ENCODE measurements at regions not wholly inside any gene's neighbourhood (a gene's known extent, or its start where the extent isn't known, plus 50 kb on each side); places are given as distances from the start of the nearest gene placed in this dataset.

- TF ChIP-seq SP2 (IDR thresholded peaks at IDR 0.05; ENCODE audit: low read length) (no peak), TAF7 (optimal IDR thresholded peaks at IDR 0.05; ENCODE audit: borderline replicate concordance, low read depth, low read length) (no peak), CBX5 (IDR thresholded peaks at IDR 0.05; ENCODE audit: low read depth, low read length) (no peak)
Observed at GRCh38 chr3:40852712-40853111, 328.0 kb downstream of the ZNF621 start (continued).
